ENCODE measurements at regions not wholly inside any gene's neighbourhood (a gene's known extent, or its start where the extent isn't known, plus 50 kb on each side); places are given as distances from the start of the nearest gene placed in this dataset.

GRCh38 chr14:71180397-71180796 lies 273.1 kb downstream of the PCNX1 start:
- Mint-ChIP-seq H3K9me3 (no peaks in the 10 kb centered on the region; the same call in 2 of the 3 replicates), H3K4me3 (no peak overlapping the region)

More at GRCh38 chr14:71180397-71180796, 273.1 kb downstream of the PCNX1 start:
- peaks cover 6% of the 10 kb centered on the region for H3K4me1 ChIP-seq (ENCODE audit: insufficient read depth)
- TF ChIP-seq EZH2phosphoT487 (IDR thresholded peaks at IDR 0.05; ENCODE audit: unreplicated experiment) (no peak), CTCF (conservative IDR thresholded peaks at IDR 0.05; ENCODE audit: low read depth in 2 of 2) (no peak), EZH2 (IDR thresholded peaks at IDR 0.05; ENCODE audit: low read depth, unreplicated experiment) (no peak), ETS1 (IDR thresholded peaks at IDR 0.05) (no peak), STAT1 (IDR thresholded peaks at IDR 0.05; ENCODE audit: unreplicated experiment) (no peak), ZNF114 (CRISPR knock-in tag; IDR thresholded peaks at IDR 0.05) (no peak), POLR2AphosphoS5 (IDR thresholded peaks at IDR 0.05; ENCODE audit: low read depth) (no peak), ZNF462 (CRISPR knock-in tag; IDR thresholded peaks at IDR 0.05) (no peak), NANOG (IDR thresholded peaks at IDR 0.05; ENCODE audit: borderline replicate concordance) (no peak), JUNB (IDR thresholded peaks at IDR 0.05; ENCODE audit: unreplicated experiment) (no peak), REST (IDR thresholded peaks at IDR 0.05; ENCODE audit: unreplicated experiment) (no peak), ZNF331 (CRISPR knock-in tag; IDR thresholded peaks at IDR 0.05; ENCODE audit: low read depth) (no peak), CREB1 (CRISPR knock-in tag; IDR thresholded peaks at IDR 0.05; ENCODE audit: low read depth) (no peak)
- no peaks in the 10 kb centered on the region for H4K20me1 ChIP-seq (replicated peaks; ENCODE audit: insufficient read depth)
- H3K27me3 Mint-ChIP-seq (ENCODE audit: insufficient read depth, low read depth, poor library complexity): peaks cover 6% of the 10 kb centered on the region
- no peaks in the 10 kb centered on the region for H3F3A ChIP-seq (replicated peaks; ENCODE audit: low read depth)
- peaks cover 4% of the 10 kb centered on the region for H3K4me1 Mint-ChIP-seq
- H3K27ac ChIP-seq (ENCODE audit: low read depth): no peak overlapping the region
- no peaks in the 10 kb centered on the region for H3K27me3 ChIP-seq (ENCODE audit: insufficient read depth)
- H3K9me2 ChIP-seq (ENCODE audit: insufficient read depth): 0 out of 2 replicates have a peak, but pooled peaks cover 12% of the 10 kb centered on the region
- H3K36me3 Mint-ChIP-seq (ENCODE audit: low read depth): no peaks in the 10 kb centered on the region
- ATAC-seq (no peak), DNase-seq (ENCODE audit: low spot score) (no peak)
- H3K4me3 ChIP-seq: no peak overlapping the region
- no peaks in the 10 kb centered on the region for H3K36me3 ChIP-seq (ENCODE audit: insufficient read depth)
- H2AFZ ChIP-seq: no peak overlapping the region
- H3K79me2 ChIP-seq (replicated peaks; ENCODE audit: insufficient read depth): no peaks in the 10 kb centered on the region
- H3K27ac Mint-ChIP-seq: no peak overlapping the region
- H3K4me2 ChIP-seq: no peak overlapping the region

All from GM23338 (cell line).